MCF 10A (cell line): ENCODE measurements at regions not wholly inside any gene's neighbourhood (a gene's known extent, or its start where the extent isn't known, plus 50 kb on each side); places are given as distances from the start of the nearest gene placed in this dataset.

Experiments used
- BruUV-seq: library from RNA; stranded (reverse); fragments of 400-500 nt; replicated peaks from 2 replicates; lab custom pipeline; 2021; lab: Mats Ljungman, UMichigan
- CTCF ChIA-PET: fragments of 300-600 bp; sonication (Branson Sonifier 250); formaldehyde crosslinking; extraction: SDS; loops from one replicate; lab custom pipeline; 2021; ENCODE audit warnings: antibody characterized with exemption, inconsistent platforms; lab: Yijun Ruan, JAX
- POLR2A ChIA-PET: fragments of 300-600, 350-650 bp; sonication (Branson Sonifier 250); formaldehyde crosslinking; extraction: SDS; loops from one replicate; lab custom pipeline; 2020; ENCODE audit warnings: antibody characterized with exemption, inconsistent platforms; lab: Yijun Ruan, JAX
- DNase-seq: peaks from one replicate; pipeline ENCODE4 v3.0.0-alpha.2; 2018; ENCODE audit not compliant: unreplicated experiment
- H3K27ac Mint-ChIP-seq: one replicate; pipeline ENCODE4 v1.8.0; 2022; ENCODE audit warnings: mild to moderate bottlenecking, low read depth, mixed read lengths; ENCODE audit not compliant: unreplicated experiment
- H3K27me3 Mint-ChIP-seq: one replicate; pipeline ENCODE4 v1.8.0; 2022; ENCODE audit warnings: mixed read lengths; ENCODE audit not compliant: insufficient read depth, unreplicated experiment
- H3K36me3 Mint-ChIP-seq: one replicate; pipeline ENCODE4 v1.8.0; 2022; ENCODE audit warnings: mild to moderate bottlenecking, moderate library complexity, mixed read lengths; ENCODE audit not compliant: insufficient read depth, unreplicated experiment
- H3K4me1 Mint-ChIP-seq: one replicate; pipeline ENCODE4 v1.8.0; 2022; ENCODE audit warnings: mixed read lengths; ENCODE audit not compliant: insufficient read depth, unreplicated experiment
- H3K4me3 Mint-ChIP-seq: one replicate; pipeline ENCODE4 v1.8.0; 2022; ENCODE audit warnings: mild to moderate bottlenecking, moderate library complexity, mixed read lengths; ENCODE audit not compliant: unreplicated experiment
- H3K9me3 Mint-ChIP-seq: one replicate; pipeline ENCODE4 v1.8.0; 2022; ENCODE audit warnings: mixed read lengths; ENCODE audit not compliant: unreplicated experiment
- intact Hi-C: fragments of 100-400 bp; cut with micrococcal nuclease; formaldehyde crosslinking; loops from 2 replicates; pipeline ENCODE4 v1.14.1; 2022
- TF ChIP-seq, protein P1 (sequence below): fragments of 200-600 bp; IDR thresholded peaks from one replicate; pipeline ENCODE4 v1.8.0; 2022; ENCODE audit warnings: antibody characterized with exemption, mild to moderate bottlenecking; ENCODE audit not compliant: unreplicated experiment

DNA sequence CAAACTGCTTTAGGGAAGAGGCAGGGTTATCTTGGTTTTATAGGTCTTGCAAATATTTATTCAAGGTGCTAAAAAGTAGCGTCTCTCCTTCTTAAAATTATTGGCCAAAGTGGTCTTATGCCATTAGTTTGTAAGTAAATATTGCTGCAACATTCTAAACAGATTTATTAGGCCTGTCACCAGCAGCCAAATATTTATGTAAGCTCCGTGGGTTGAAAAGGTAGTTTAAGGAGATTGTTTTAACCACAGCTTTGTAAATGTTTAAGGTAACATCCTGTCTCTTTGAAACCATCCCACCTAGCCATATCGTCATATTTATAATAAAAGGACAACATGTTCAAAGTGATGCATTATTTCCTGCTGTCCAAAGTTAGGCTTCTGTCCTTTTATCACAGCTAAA is 210.1 kb upstream of the LNX1 start:
- no peaks in the 10 kb centered on the region for H3K4me1 Mint-ChIP-seq
- no peak for DNase-seq
- no peaks in the 10 kb centered on the region for H3K9me3 Mint-ChIP-seq
- POLR2A ChIA-PET, result no interaction called here
- CTCF ChIA-PET, result interaction anchor here (0.7 kb wide), 1 partner anchor 867 kb away, joined by 3 read pairs; no protein-coding TSS in a partner anchor
- TF ChIP-seq, protein P1, sequence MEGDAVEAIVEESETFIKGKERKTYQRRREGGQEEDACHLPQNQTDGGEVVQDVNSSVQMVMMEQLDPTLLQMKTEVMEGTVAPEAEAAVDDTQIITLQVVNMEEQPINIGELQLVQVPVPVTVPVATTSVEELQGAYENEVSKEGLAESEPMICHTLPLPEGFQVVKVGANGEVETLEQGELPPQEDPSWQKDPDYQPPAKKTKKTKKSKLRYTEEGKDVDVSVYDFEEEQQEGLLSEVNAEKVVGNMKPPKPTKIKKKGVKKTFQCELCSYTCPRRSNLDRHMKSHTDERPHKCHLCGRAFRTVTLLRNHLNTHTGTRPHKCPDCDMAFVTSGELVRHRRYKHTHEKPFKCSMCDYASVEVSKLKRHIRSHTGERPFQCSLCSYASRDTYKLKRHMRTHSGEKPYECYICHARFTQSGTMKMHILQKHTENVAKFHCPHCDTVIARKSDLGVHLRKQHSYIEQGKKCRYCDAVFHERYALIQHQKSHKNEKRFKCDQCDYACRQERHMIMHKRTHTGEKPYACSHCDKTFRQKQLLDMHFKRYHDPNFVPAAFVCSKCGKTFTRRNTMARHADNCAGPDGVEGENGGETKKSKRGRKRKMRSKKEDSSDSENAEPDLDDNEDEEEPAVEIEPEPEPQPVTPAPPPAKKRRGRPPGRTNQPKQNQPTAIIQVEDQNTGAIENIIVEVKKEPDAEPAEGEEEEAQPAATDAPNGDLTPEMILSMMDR, result no peak
- H3K36me3 Mint-ChIP-seq, result no peaks in the 10 kb centered on the region
- no peaks in the 10 kb centered on the region for H3K27me3 Mint-ChIP-seq
- H3K27ac Mint-ChIP-seq, result no peak overlapping the region
- intact Hi-C loops, result no loop called here
- no peak overlapping the region for H3K4me3 Mint-ChIP-seq
- no TSS peak for BruUV-seq

DNA sequence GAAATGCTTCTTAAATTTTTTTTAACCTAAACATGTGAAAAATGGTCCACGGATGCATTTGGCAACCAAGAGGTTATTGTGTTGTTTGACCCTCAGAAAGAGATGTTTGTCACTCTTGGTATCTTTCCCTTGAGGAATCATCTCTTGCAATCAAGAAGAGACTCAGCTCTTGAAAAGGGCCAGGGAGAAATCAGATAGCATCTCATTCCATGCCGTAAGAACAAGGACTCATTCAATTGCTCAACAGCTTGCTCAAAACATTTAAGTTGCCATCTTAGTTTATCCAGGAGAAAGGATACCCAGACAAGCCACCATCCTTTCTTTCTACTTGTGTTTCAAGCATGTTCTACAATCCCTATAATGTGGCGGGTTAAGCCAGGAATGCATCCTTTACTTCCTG is 209.5 kb upstream of the LNX1 start:
- H3K27me3 Mint-ChIP-seq, result no peaks in the 10 kb centered on the region
- H3K4me1 Mint-ChIP-seq, result no peaks in the 10 kb centered on the region
- ChIA-PET POLR2A (no interaction called here), CTCF (interaction anchor here (0.7 kb wide), 1 partner anchor 941 kb away, joined by 3 read pairs; no protein-coding TSS in a partner anchor)
- H3K27ac Mint-ChIP-seq, result no peak overlapping the region
- intact Hi-C loops, result no loop called here
- TF ChIP-seq, protein P1, result no peak
- BruUV-seq, result no TSS peak
- no peaks in the 10 kb centered on the region for H3K36me3 Mint-ChIP-seq
- DNase-seq, result no peak
- H3K4me3 Mint-ChIP-seq, result no peak overlapping the region
- H3K9me3 Mint-ChIP-seq, result no peaks in the 10 kb centered on the region

DNA sequence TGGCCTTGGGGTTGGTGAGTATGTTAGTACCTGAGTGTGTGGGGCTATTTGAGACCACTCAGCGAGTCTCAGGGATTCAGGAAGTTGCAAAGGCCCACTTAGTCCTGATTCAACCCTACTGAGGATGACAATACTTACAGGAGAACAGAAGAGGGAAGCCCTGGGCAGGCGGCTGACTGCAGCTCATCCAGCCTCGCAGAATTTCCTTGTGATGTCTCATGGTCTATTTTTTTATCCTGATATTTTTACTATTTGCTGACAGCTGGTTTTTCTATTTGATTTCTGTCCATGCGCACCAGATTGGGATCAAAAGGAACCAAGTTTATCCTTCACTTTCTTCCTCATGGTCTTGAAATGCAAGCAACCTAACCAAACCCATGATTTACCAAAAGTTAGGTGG is 201.8 kb upstream of the LNX1 start:
- ChIA-PET POLR2A (no interaction called here), CTCF (no interaction called here)
- Mint-ChIP-seq H3K4me1 (no peaks in the 10 kb centered on the region), H3K27ac (no peak overlapping the region), H3K4me3 (no peak overlapping the region), H3K9me3 (no peaks in the 10 kb centered on the region), H3K27me3 (no peaks in the 10 kb centered on the region), H3K36me3 (no peaks in the 10 kb centered on the region)
- TF ChIP-seq, protein P1, result no peak
- no peak for DNase-seq
- intact Hi-C loops, result no loop called here
- BruUV-seq, result no TSS peak

DNA sequence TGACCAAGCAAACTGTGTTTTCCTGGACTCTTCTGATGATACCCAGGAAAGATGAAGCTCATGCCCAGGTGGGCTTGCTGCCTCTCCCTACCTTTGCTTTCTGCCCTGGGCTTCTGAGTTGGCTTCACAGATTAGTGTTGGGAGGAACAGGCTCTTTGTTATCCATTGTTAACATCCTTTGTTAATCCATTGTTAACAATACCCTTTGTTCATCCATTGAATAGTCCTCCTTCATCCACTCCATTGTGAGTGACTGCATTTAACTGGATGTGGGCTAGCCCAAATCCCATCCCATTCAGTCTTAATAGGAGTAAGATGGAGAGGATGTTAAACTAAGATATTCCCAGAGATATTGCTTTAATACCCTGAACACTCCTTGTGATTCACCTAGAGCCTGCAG is 199.0 kb upstream of the LNX1 start:
- intact Hi-C loops, result no loop called here
- H3K27ac Mint-ChIP-seq, result no peak overlapping the region
- H3K4me1 Mint-ChIP-seq, result no peaks in the 10 kb centered on the region
- no peaks in the 10 kb centered on the region for H3K36me3 Mint-ChIP-seq
- no TSS peak for BruUV-seq
- POLR2A ChIA-PET, result no interaction called here
- TF ChIP-seq, protein P1, result no peak
- no peaks in the 10 kb centered on the region for H3K9me3 Mint-ChIP-seq
- H3K27me3 Mint-ChIP-seq, result no peaks in the 10 kb centered on the region
- DNase-seq, result no peak
- no peak overlapping the region for H3K4me3 Mint-ChIP-seq
- CTCF ChIA-PET, result no interaction called here
